Fibroblast of pulmonary artery (primary cell): ENCODE measurements at regions not wholly inside any gene's neighbourhood (a gene's known extent, or its start where the extent isn't known, plus 50 kb on each side); places are given as distances from the start of the nearest gene placed in this dataset.

Experiments
- DNase-seq: peaks from one replicate; pipeline ENCODE4 v3.0.0-alpha.2; 2010; ENCODE audit warnings: low read depth
- H3K4me3 ChIP-seq: replicated peaks from 2 replicates; pipeline ENCODE4 v1.5.1; 2011; ENCODE audit warnings: low read depth, mild to moderate bottlenecking, control low read depth, low read length, moderate library complexity
- CTCF ChIP-seq: IDR thresholded peaks from 2 replicates; pipeline ENCODE4 v1.5.1; 2011; ENCODE audit warnings: mild to moderate bottlenecking, control low read depth, low read length, inconsistent platforms; ENCODE audit errors: missing control alignments

GRCh38 chr5:133704411-133704810, 92.1 kb upstream of the FSTL4 start:
- no peak for TF ChIP-seq CTCF
- no peak for DNase-seq
- H3K4me3 ChIP-seq, result no peak overlapping the region

- no peak for DNase-seq
- TF ChIP-seq CTCF, result no peak
- H3K4me3 ChIP-seq, result no peak overlapping the region
Measured at GRCh38 chr5:133703935-133704334, 91.6 kb upstream of the FSTL4 start.

GRCh38 chr5:133702791-133703770, 90.7 kb upstream of the FSTL4 start:
- no peak for TF ChIP-seq CTCF
- DNase-seq, result no peak
- no peak overlapping the region for H3K4me3 ChIP-seq

- no peak for TF ChIP-seq CTCF
- DNase-seq, result no peak
- no peak overlapping the region for H3K4me3 ChIP-seq
Measured at GRCh38 chr5:133701871-133702270, 89.5 kb upstream of the FSTL4 start.

GRCh38 chr5:133700251-133700650, 87.9 kb upstream of the FSTL4 start:
- H3K4me3 ChIP-seq, result no peak overlapping the region
- DNase-seq, result no peak
- TF ChIP-seq CTCF, result no peak

GRCh38 chr5:133698646-133699526, 86.5 kb upstream of the FSTL4 start:
- no peak for TF ChIP-seq CTCF
- H3K4me3 ChIP-seq, result no peak overlapping the region
- DNase-seq, result no peak
